HG02981 (cell line): ENCODE measurements at regions not wholly inside any gene's neighbourhood (a gene's known extent, or its start where the extent isn't known, plus 50 kb on each side); places are given as distances from the start of the nearest gene placed in this dataset.

ENCODE experiments used
- ATAC-seq: cut with Tn5 transposase; IDR thresholded peaks from one replicate; pipeline ENCODE4 v1.9.1; 2021; ENCODE audit warnings: mild to moderate bottlenecking, moderate library complexity; ENCODE audit not compliant: unreplicated experiment

DNA sequence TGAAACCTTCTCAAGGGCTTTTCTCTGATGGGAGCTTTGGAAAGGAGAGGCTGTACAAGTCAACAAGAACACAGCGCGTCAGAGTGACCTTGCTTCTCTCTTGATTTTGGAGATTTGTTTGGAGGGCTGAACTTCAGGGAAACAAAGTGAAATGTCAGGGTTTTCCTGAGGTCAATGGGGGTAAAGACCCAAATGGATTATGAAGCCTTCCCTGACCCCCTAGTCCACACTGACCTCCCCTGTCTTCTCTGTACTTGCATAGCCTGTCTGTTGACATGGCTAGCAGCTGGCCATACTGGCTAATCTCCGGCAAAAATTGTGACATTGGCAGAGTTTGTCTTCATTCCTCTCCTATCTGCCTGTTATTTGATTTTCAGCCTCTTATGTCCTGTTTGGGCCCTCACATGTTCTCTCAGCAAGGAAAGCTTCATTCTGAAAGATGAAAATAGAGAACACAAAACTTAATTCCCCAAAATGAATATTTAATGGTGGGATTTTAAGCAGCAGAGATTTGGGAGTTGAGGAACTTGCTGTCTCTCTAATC, 149.3 kb upstream of the HAAO start:
- ATAC-seq, result no peak

DNA sequence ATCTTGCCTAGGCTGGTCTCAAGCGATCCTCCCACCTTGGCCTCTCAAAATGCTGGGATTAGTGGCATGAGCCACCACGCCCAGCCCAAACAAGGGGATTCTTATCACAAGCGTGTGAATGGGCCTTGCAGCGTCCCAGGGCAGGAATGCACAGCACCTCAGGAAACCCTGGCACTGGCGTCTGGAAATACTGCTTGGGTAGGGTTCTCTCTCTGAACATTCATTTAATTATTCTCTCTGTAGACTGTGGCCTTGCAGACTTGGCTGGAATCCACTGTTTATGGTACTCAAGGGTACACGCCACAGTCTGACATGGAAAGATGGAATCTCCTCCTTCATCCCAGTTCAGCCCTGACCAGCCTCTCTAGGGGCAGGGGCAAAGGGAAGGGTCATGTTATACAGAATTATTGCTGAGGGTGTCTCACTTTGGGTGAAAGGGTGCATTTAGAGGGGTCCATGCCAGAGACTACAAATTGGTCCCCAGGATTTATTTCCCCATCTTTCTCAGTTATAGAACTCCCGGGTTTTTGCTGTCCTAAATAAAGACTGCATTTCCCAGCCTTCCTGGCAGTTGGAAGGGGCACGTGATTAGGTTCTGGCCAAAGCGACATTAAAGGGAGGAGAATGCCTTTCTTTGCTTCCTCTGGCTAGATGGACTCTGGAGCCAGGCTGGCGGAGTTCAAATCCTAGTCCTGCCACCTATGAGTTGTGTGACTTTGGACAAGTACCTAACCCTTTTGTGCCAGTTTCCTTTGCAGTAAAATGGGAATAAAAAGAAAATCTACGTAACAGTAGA, 147.2 kb upstream of the HAAO start:
- no peak for ATAC-seq

DNA sequence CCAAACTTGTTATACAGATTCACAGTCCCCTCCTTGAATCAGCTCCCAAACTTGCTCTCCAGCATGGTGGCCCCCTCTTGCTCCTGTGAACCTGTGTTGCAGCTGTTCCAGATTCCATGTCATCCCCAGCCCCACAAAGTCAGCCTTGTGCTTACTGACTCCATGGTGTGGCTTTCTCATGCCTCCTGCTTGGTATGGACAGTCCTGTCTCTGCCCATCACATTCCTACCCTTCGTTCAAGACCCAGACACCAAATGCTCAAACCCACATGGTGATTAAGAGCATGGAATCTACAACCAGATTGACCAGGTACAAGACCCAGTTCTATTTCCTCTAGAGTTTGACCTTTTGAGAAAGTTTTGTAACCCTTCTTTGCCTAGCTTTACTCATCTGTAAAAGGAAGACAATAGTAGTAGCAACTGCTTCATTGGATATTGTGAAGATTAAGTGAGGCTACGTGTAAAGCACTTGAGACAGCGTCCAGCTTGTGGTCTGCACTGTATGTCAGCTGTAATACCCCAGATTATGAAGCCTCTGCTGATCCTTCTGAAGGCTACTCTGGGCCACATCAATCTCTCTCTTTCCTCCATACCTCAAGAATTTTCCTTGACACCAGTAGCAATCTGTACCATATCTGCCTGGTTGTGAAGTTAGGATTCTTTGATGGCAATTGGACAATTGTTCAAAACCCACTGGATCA, 146.4 kb upstream of the HAAO start:
- ATAC-seq, result no peak

DNA sequence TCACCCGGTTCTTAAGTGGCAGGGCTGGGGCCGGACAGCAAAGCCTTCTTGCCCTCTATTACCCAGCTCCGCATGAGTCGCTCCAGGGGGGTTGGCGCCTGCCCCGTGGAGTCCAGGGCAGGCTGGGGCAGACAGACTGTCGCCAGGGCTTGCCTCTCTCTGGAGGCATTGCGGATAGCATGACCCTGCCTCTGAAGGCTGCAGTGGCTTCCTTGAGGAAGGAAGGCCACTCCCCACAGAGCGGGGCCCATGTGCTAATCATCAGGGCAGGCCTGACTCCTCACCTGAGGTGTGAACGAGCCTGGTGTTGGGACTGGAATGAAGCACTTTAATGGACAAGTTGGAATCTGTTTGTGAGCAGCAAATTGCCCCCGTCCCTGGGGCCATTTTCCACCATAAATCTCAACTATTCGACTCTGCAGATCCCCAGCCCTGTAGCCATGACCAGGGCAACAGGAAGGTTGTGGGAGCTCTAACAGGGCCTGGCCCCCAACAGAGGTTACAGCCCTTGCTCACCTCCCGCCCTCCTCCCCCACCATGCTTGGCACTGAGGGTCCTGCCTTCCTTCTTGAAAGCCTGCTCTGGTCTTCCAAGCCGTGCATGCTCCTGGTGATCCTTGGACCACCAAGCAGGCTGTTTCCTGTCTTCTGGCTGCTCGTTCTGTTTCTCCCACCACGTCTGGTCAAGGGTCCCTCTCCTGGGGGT, 144.9 kb upstream of the HAAO start:
- ATAC-seq, result no peak

DNA sequence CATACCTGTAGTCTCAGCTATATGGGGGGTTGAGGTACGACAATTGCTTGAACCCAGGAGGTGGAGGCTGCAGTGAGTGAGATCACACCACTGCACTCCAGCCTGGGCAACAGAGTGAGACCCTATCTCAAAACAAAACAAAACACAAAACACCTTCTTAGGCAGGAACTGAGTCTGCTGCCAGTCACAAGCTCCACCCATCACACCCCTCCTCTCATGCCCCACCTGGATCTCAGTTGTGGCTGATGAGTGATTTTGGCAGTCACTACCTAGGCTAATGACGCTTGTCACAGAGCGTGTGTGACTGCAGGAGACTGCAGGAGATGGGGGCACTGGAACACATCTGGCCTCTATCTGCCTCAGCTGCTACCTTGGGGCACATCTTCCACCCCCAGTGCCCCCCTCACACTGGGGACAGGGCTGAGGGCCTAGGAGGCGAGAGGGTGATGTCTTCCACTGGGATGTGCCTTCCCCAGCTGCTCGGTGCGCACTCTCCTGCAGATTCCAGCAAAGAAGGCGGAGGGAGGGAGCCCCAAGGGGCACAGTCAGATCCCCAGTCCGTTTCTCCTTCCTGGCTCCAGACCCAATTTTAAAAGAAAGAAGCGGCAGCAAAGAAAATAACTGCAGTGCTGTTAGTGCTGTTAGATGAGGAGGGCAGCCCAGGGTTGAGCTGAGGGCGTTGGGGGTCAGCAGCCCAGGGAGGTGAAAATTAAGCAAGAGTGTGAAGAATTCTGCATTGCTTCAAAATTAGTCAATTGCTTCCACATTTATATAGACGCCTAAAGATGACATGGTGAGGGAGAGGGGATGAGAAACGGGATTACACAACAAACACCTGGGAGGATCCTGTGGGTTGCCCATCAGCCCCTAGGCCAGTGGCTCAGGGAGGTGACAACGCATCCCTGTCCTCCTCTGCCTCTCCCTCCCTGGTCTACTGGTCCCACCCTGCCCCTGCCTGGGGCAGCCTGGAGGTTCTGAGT, 143.6 kb upstream of the HAAO start:
- no peak for ATAC-seq

DNA sequence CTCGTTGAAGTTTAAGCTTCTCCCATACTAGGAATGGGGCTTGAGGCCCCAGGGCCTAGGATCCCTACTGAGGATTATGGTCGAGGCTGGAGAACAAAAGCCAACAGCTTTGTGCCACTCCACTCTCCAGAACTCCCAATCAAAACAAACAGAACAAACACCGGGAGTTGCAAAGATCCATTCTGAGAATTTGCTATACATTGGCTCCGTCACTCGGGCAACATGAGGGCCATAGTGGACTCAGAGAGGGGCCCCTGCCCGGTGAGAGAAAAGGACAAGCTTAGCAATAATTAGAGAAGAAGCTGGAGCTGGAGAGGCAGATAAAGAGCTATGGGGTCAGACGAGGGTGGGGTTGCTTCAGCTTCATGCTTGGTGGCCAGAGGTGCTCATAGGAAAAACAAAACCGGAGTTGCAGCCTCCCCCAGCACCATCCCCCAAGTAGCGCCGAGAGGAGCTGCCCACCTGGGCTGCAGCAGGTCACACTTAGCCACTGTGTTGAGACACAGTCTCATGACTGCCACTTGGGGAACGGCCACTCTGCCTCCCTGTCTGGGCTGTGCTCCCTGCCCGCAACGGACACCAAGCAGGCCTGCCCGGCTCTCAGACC, 142.3 kb upstream of the HAAO start:
- no peak for ATAC-seq

DNA sequence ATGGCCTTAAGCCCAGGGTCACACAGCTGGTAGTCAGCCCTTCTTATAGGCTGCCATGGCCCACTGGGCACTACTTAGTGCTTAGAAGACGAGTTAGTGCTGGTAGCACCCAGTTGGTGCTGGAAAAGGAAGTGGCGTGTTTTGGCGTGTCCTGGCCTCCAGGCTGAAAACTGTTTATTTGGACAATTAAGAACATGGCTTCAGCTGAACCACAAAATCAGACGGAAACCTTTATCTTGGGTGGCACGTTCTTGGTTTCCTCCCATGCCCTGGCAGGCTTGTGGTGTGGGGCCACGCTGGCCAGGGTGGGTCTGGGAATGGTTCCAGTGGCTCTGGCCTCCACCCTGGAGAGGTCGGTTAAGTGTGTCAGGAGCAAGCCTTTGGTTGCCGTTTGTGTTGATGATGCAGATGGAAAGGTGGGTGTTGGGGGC, 141.5 kb upstream of the HAAO start:
- ATAC-seq, result no peak

DNA sequence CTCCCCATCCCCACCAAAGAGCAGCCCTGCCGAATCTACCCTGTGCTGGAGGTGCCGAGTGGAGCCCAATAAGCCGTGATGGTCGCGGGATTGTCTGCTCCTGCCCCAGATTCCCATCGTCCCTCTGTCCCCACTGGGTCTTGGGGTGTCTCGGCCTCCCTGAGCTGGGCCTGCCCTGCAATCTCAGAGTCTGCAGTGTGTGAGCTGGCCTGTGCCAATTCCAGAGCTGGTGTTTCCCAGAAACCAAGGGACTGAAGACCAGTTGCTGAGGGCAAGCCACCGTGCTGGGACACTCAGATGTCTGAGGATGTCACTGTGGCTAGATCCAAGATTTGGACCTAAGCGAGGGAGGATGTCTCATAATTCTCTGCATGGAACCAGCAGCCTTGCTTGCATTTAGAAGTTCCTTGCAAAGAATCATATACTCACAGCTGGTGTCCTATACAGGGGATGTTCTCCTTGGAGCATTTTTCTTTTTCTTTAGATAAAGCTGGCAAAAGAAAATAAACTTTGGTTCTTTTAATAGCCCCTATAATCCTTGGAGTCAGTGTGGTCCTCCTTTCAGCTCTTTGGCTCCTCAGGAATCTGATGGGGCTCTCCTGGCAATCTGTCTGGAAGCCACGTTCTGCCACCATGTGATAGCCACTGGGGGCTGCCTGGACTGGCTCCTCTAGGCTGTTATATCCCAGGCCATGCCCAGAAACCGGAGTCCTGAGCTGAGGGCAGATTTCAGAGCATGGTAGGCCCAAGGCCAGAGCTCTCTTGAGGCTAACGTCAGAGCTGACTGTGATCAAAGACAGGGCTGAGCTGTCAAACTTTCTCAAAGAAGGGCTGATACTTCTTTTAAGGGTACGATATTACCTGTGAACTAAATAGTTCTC, 140.1 kb upstream of the HAAO start:
- no peak for ATAC-seq

DNA sequence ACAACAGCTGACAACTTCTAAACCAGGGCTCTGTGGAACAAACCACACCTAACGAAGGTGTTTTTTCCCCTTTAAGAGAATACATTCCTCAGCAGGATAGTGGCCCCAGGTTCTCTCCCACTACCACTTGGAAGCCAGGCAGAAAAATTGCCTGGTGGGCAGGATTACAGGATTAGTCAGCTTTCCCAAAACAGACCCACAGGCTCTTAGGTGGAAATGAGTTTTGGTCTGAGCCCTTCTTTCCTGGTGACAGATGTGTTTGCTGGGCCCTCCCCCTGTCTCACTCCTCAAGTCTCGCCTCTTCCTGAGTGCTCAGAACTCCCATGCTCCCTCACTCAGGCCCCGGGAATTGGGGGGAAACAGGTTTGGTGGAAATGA, 139.4 kb upstream of the HAAO start:
- no peak for ATAC-seq

DNA sequence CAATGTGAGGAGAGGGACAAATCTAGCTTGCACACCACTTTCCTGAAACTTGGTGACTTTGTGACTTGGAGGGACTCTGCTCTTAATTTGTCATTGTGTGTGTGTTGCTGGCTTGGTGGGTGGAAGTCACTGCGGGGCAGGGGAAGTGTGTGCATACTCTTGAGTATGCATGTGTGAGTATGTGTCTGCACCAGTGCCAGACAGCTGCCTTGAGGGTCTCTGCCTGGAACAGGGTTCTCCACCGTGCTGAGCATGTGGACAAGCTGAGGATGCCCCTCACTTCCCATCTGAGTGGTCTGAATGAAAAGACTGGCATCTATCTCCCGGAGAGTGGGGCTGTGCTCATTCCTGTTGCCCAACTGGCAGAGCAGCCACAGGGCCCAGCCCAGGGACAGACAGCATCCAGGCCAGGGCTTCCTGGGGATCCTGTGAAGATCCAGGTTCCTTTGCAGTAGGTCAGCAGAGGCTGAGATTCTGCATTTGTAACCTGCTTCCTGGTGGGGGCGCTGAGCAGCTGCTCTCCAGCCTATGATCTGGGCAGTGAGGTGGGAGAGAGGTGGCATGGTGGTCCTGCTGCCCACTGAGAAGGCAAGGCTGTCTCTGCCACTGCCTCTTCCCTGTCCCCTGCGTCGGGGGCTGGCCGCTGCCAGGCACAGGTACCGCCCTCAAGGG, 138.9 kb upstream of the HAAO start:
- no peak for ATAC-seq

DNA sequence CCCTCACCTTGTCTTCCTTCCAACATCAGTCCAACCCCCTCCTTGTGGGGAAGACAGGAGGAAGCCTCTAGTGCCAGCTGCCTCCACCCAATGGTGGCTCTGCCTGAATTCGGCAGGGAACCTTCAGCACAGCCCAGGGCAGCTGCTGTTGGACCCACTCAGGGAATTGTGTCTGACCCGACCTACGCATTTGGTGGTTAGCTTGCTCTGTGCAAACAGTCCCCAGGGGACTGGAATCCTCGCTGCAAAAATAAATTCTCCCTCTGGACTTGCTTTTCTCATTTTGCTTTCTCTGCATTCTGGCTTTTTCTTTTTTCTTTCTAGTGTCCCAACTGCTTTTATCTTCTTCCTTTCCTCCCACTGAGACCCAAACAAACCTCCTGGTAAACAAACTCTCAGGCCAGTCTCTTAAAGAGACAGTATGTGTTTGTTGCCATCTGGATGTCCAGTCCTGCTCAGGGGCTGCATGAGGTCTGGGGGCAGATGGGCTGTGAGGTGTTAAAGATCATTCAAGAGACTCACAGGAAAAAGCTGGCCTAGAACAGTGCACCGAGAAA, 137.7 kb upstream of the HAAO start:
- no peak for ATAC-seq

DNA sequence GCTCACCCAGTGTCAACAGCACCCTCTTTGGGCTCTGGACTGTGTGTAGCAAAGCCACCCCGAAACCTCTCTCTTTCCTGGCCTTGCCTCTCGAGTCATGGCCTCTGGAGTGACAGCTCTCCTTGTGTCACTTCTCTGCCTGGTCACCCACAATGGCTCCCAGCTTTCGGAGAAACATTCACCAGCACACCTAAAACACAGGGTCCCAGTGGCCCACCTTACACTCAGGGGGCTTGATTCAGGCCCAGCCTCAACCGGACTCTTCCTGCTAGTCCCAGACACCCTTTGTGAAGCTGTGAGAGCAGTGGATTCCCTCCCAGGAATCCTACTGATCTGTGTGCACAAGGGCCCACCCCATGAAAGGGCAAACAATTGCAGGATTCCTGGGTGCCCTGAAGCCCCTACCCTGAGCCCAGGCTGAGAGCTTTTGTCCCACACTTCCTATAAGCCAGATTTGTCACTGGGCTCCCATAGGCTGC, 137.2 kb upstream of the HAAO start:
- ATAC-seq, result no peak

DNA sequence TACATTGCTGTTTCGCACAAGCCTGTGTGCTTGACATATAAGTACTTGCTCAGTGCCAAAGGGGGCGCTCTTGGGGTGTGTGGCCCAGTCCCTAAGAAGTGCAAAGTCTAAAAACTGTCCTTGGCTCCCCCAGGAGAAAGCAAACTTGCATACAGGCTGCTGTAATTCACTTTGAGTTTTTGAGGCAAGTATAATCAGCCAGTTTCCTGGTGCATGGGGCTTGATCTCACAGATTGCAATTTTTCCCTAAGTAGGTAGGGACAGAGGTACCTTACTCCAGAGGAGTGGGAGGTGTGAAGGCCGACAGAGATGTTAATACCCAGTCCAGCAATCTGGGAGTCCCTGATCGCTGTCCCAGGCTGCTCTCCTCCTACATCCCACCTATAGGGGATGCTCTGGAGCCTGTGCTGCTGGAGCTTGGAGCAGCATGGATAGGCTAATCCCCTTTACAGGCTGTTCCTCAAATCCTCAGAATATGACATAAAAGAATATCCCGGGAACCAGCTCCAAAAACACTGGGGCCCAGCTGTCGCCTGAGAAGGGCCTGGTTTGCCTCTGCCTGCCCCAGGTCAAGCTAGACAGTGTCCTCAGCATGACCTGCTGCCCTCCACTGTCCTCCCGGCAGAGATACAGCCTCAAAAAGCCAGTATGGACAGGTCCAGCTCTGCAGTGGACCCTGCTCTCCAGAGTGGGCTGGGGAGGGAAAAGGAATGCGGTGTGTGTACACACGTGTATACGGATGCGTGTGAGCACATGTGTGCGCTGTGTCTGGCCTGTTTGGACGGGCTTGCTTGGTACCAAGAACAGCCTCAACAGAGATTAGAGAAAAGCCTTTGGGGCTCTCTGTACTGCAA, 136.5 kb upstream of the HAAO start:
- ATAC-seq, result no peak

DNA sequence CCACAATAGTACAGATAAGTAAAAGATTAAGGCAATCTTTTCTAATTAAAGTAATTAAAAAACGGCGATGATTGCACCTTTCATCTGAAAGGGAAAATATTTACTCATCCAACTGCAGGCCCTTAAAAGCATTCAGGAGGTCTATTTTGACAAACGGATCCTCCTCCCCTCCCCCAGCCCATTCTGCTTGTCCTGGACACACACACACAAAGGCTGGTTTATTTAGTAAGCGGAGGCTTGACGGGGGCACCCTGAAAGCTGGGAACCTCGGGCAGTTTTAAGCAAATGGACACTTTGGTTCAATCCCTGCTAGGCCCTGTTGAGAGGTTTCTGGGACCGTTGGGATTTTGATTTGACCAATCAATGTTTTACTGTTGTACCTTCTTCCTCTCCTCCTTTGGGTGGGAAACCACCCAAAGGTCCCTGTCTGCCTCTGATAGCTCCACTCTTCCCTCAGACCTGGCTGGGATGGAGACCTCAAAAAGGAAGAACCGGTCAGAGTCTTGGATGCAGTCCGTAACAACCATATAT, 135.8 kb upstream of the HAAO start:
- ATAC-seq, result no peak

DNA sequence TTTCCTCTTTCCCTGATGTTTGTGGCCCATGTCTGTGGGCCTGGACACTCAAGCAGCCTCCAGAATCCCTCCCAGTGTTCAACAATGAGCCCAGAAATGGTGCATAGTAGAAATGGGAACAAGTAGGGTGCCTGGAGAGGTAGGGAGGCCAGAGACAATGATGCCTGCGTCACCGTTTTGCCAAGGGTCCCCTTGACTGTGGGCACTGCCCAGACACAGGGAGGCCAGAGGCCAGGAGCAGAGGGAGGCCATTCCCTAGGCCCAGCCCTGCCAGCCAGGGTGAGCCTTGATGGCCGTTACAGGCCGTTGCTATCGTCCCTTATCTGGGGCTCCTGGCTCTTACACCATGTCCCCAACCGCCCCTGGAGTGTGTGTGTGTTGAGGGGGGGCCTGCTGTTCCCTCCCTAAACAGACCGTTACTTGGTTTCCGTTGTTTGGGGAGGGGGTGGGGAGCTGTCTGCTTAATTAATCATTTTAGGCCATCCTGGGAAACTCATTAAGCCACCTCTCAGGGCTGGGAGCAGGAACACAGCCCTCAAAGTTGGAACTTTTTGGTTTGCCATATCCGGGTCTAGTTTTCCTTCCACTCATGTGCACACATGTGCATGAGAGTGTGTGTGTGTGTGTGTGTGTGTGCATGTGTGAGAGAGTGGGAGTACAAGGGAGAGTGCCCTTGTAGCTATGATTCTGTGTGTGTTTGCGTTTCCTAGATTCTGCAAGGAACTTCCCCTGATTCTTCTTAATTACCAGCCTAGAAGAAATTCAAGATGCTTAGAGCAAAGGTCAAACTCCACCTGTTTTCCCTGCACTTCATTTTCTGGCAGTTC, 135.2 kb upstream of the HAAO start:
- ATAC-seq, result no peak
